ENCODE measurements at regions not wholly inside any gene's neighbourhood (a gene's known extent, or its start where the extent isn't known, plus 50 kb on each side); places are given as distances from the start of the nearest gene placed in this dataset.
"Not testable (repeated sequence)": the region's sequence is repeated elsewhere in the genome, so short reads cannot be mapped to it uniquely, and the experiment has no call there.

DNA sequence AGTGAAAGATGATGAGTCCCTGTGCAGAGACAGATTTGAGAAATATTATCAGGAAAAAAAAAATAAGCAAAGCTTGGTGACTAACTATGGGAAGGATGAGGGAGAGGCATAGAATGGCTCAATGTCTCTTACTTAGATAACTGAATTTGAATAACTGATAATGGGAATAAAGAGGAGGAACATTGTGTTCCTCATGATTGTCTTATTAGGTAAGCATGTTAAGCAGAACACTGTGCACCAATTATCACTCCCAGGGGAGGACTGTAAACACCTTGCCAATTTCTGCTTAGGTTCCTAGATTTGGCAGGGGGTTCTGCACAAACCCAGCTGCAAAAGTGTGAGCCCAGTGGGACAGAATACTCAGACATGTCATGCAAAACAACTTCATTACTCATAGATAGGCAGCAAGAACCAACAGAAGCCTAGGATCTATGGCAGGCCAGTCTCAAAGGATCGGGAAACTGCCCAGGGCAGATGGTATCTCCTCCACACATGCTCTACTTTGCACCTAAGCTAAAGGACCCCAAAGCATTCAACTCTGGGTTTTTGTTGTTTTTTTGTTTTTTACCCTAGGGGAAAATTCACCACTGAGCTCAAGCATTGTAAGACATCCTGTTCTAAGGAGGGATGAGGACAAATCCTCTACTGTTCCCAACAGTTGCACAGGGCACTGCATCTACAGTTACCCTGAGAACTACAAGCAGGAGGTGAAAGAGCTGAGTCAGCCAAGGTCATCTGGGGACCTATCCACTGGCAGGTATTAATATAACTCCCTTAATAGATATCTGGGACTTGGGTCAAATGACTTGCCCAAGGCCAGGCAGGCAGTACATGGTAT, 907.0 kb downstream of the RAPGEF2 start:
- no peak for DNase-seq (ENCODE audit: low read depth in 4 of 4, low spot score in 3 of 4)

GRCh38 chr4:160019936-160020335, 917.1 kb downstream of the RAPGEF2 start:
- DNase-seq (ENCODE audit: low read depth in 4 of 4, low spot score in 3 of 4): no peak

GRCh38 chr4:160020804-160021203, 917.9 kb downstream of the RAPGEF2 start:
- DNase-seq (ENCODE audit: low read depth in 4 of 4, low spot score in 3 of 4): no peak

- DNase-seq (ENCODE audit: low read depth in 4 of 4, low spot score in 3 of 4): no peak
Observed at GRCh38 chr4:160021870-160022269, 919.0 kb downstream of the RAPGEF2 start.

GRCh38 chr4:160026721-160027120, 923.8 kb downstream of the RAPGEF2 start:
- DNase-seq (ENCODE audit: low read depth in 4 of 4, low spot score in 3 of 4): no peak

DNA sequence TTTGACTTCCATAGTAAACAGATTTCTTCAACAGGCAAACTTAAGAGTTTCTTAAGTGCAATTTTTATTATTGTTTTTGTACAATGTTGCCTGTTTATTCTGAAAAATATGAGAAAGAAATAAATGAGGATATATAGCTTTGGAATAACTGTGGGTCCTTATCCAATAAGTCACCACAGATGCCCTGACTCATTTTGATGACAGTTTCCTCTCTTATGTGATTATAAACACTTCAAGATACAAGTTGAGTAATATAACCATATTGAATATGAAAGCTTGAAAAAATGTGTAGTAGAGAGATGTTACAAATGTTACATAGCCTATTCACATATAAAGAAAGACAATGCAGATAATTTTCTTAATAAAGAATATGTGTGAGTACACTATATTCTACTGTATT, 931.6 kb downstream of the RAPGEF2 start:
- no peak for DNase-seq (ENCODE audit: low read depth in 4 of 4, low spot score in 3 of 4)

DNA sequence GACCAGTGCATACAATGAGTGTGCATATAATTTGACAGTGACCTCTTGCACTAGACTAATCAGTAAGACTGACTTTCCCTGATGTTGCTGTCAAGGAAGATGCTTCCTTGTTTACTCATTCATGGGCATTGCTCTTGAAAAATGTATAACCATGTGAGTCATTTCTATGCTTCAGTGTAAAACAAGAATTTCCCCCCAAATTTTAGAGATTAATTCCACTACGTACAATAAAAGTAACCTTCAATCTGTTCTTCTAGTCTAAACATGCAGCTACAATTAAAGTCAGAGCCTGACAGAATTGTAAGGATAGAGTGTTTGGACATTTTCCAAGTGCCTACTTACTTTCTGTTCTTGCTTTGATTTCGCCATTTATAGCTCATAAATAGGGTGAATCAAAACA, 935.7 kb downstream of the RAPGEF2 start:
- DNase-seq (ENCODE audit: low read depth in 4 of 4, low spot score in 3 of 4): no peak

GRCh38 chr4:160044693-160045092, 941.8 kb downstream of the RAPGEF2 start:
- no peak for DNase-seq (ENCODE audit: low read depth in 4 of 4, low spot score in 3 of 4)

DNA sequence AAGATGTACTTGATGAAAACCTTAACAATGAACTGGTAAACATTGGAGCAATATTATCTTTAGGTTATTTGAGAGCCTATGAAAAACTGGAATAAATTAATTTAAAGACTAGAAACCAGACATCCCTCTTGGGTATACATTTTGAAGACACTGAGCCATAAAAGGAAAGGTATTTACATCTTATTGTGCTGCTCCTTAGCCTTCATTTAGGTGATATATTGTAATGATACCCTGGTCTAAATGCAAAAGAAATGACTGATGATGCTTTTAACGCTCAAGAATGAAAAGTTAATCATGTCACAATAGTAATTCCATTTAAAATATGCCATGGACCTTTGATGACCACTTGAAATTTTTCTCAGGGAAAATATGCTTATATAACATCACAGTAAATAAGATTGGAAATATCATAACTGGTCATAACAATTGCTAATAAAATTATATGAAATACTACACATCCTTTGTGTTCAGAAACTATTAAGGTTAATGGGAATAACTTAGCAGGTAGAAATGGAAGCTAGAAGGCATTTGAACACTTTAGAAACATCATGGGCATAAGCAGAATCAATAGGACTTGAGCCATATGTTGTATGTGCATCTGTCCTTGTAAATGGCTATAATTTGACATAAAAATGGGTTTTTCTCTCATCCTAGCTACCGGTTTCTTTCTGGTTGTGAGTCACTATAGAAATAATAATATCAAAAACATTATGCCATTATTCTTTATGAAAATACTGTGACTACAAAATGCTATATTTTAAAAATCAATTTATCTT, 979.7 kb downstream of the RAPGEF2 start:
- no peak for DNase-seq (ENCODE audit: low read depth in 4 of 4, low spot score in 3 of 4)

DNA sequence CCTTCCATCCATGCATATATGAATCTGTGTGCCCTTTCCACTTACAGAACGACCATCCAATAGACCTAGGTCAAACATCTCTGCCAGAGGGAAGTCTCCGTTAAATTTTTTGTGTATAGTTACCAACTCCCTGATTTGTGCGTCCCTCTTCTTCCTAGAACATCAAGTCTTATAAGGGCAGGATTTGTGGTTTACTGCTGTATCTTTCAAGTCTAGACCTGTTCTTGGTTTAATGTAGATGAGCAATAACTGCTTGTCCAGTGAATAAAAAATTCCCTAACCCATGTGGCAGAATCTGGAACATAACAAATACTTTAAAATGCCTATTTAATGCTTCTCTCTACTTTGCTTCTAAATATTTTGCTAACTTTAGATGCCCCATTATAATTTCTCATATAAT, 988.8 kb downstream of the RAPGEF2 start:
- no peak for DNase-seq (ENCODE audit: low read depth in 4 of 4, low spot score in 3 of 4)

GRCh38 chr4:160100316-160100715, 997.4 kb downstream of the RAPGEF2 start:
- no peak for DNase-seq (ENCODE audit: low read depth in 4 of 4, low spot score in 3 of 4)

DNA sequence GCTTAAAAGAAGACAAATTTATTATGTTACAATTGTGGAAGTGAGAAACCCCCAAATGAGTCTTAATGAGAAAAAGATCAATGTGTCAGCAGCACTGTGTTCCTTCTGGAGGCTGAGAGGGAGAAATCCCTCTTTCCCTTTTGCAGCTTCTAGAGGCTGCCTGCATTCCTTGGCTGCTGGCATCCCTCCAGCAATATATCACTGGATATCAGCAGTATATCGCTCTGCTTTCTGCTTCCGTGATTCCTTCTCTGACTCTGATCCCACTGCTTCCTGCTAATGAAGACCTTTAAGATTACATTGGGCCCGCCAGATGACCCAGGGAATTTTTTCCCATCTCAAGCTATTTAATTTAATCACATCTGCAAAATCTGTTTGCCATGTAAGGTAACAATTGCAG, 1008.0 kb downstream of the RAPGEF2 start:
- no peak for DNase-seq (ENCODE audit: low read depth in 4 of 4, low spot score in 3 of 4)

- no peak for DNase-seq (ENCODE audit: low read depth in 4 of 4, low spot score in 3 of 4)
Observed at GRCh38 chr4:160117686-160118085, 1014.8 kb downstream of the RAPGEF2 start.

GRCh38 chr4:160125576-160126287, 1022.9 kb downstream of the RAPGEF2 start:
- not testable (repeated sequence) for DNase-seq (ENCODE audit: low read depth in 4 of 4, low spot score in 3 of 4)

DNA sequence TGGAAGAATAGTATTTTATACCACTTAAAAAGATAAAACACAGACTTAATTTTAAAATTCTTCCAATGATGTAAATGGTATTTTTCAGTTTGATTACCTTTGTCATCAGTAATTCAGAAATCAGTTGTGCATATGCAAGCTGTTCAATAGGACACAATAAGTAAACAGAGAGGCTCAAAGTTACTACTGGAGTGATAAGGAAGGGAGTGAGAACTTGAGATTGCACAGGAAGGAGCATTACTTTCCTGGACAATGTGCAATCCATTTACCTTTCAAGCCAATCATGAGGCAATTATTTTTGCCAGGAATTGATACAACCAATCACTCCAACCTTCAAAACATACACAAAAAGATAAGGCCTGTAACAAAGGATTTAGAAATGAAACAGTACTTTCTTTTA, 1024.3 kb downstream of the RAPGEF2 start:
- no peak for DNase-seq (ENCODE audit: low read depth in 4 of 4, low spot score in 3 of 4)

GRCh38 chr4:160129439-160129838, 1026.6 kb downstream of the RAPGEF2 start:
- DNase-seq (ENCODE audit: low read depth in 4 of 4, low spot score in 3 of 4): peak in 1 of 4 donors; percentile 2

GRCh38 chr4:160136021-160136420, 1033.1 kb downstream of the RAPGEF2 start:
- no peak for DNase-seq (ENCODE audit: low read depth in 4 of 4, low spot score in 3 of 4)

- no peak for DNase-seq (ENCODE audit: low read depth in 4 of 4, low spot score in 3 of 4)
Observed at GRCh38 chr4:160141206-160141605, 1038.3 kb downstream of the RAPGEF2 start.

DNA sequence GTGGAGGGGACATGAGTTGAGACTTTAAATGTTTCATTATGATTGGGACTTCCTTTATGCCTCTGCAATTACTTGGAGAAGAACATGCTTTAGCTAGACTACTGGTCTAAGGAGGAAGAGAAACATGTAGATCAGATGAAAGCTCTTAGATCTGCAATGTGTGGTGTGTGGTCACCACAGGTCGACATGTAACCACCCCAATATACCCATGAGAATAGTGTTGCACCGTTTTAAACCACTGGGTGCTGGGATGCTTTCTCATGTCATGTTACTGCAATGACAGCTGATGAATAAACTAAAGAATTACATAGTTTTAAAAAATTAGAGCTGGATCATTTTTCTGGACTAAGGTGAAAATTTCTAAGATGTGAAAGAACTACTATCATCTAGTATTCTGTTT, 1039.7 kb downstream of the RAPGEF2 start:
- no peak for DNase-seq (ENCODE audit: low read depth in 4 of 4, low spot score in 3 of 4)

DNA sequence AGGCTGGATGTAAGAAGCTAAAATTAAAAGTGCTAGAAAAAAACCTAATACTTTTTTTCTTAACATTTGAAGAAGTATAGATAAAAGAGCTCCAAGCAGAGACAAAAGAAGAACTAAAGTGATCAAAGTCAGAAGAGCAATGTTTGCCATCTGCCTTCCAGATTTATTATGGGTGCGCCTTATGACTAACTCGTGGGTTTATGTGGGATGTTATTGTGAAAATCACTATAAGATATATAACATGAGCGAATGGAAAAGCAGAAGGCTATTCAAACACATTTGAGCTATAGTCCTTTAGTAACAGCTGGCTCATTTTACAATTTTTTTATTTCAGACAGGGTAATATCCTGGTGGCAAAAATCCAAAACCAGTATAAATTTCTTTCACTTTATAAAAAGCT, 1040.7 kb downstream of the RAPGEF2 start:
- DNase-seq (ENCODE audit: low read depth in 4 of 4, low spot score in 3 of 4): no peak

GRCh38 chr4:160159457-160159856, 1056.6 kb downstream of the RAPGEF2 start:
- no peak for DNase-seq (ENCODE audit: low read depth in 4 of 4, low spot score in 3 of 4)
